CD14-positive monocyte (primary cell): ENCODE measurements at regions not wholly inside any gene's neighbourhood (a gene's known extent, or its start where the extent isn't known, plus 50 kb on each side); places are given as distances from the start of the nearest gene placed in this dataset.

Experiments
- DNase-seq, 3 donors: peaks; one replicate each; pipeline ENCODE4 v3.0.0-alpha.2; 2011 to 2022
- H2AFZ ChIP-seq: 2 replicates; pipeline ENCODE4 v1.6.0; 2012; ENCODE audit warnings: mild to moderate bottlenecking, low read depth, low read length, inconsistent platforms; ENCODE audit not compliant: insufficient read depth, poor library complexity, severe bottlenecking
- H3K27ac ChIP-seq, 2 donors: 1 replicate in 1 of 2; 2 replicates in 1 of 2; pipeline ENCODE4 v1.5.1; 2012 to 2013; ENCODE audit warnings: low read length in 2 of 2, control low read depth in 1 of 2, inconsistent platforms in 1 of 2, low read depth in 1 of 2, mild to moderate bottlenecking in 1 of 2
- H3K27me3 ChIP-seq, 2 donors: one replicate each; pipeline versions ENCODE4 v1.6.0 to v1.6.1; 2011 to 2013; ENCODE audit warnings: low read length in 2 of 2; ENCODE audit not compliant: control insufficient read depth in 2 of 2, insufficient read depth in 2 of 2
- H3K36me3 ChIP-seq, 2 donors: replicated peaks in 1 of 2; 1 replicate in 1 of 2; 2 replicates in 1 of 2; pipeline versions ENCODE4 v1.5.1 to v1.6.1; 2012 to 2013; ENCODE audit warnings: low read length in 2 of 2, control low read depth in 1 of 2, inconsistent platforms in 1 of 2, mild to moderate bottlenecking in 1 of 2; ENCODE audit not compliant: insufficient read depth in 2 of 2, control insufficient read depth in 1 of 2
- H3K4me1 ChIP-seq, 2 donors: 1 replicate in 1 of 2; 2 replicates in 1 of 2; pipeline versions ENCODE4 v1.5.1 to v1.6.1; 2012 to 2013; ENCODE audit warnings: low read length in 2 of 2, control low read depth in 1 of 2, inconsistent platforms in 1 of 2, mild to moderate bottlenecking in 1 of 2, moderate library complexity in 1 of 2; ENCODE audit not compliant: insufficient read depth in 2 of 2, control insufficient read depth in 1 of 2
- H3K4me2 ChIP-seq: replicated peaks from 2 replicates; pipeline ENCODE3; 2012; ENCODE audit warnings: low read length, moderate library complexity, mild to moderate bottlenecking; ENCODE audit not compliant: poor library complexity, severe bottlenecking; ENCODE audit errors: extremely low read depth
- H3K4me3 ChIP-seq, 3 experiments: fragments of 200-600 bp in 1 of 3; sonication (generic) in 1 of 3; replicated peaks in 1 of 3; 1 replicate in 2 of 3; 2 replicates in 1 of 3; pipeline ENCODE4 v1.5.1; 2011 to 2013; ENCODE audit warnings: low read length in 3 of 3, mild to moderate bottlenecking in 3 of 3, control low read depth in 2 of 3, low read depth in 2 of 3, inconsistent platforms in 1 of 3, moderate library complexity in 1 of 3
- H3K79me2 ChIP-seq: 2 replicates; pipeline ENCODE4 v1.6.0; 2012; ENCODE audit warnings: mild to moderate bottlenecking, control low read depth, inconsistent platforms, low read length, moderate library complexity; ENCODE audit not compliant: insufficient read depth
- H3K9ac ChIP-seq: 2 replicates; pipeline ENCODE4 v1.6.0; 2017; ENCODE audit warnings: low read length, mild to moderate bottlenecking; ENCODE audit not compliant: insufficient read depth, poor library complexity, severe bottlenecking
- H3K9me3 ChIP-seq, 2 donors: replicated peaks in 1 of 2; 1 replicate in 1 of 2; 2 replicates in 1 of 2; pipeline versions ENCODE4 v1.5.1 to v1.6.1; 2012 to 2013; ENCODE audit warnings: low read length in 2 of 2, control low read depth in 1 of 2; ENCODE audit not compliant: control insufficient read depth in 1 of 2, insufficient read depth in 1 of 2
- H4K20me1 ChIP-seq: 2 replicates; pipeline ENCODE4 v1.6.0; 2012; ENCODE audit warnings: mild to moderate bottlenecking, low read length, control low read depth, moderate library complexity; ENCODE audit not compliant: insufficient read depth
- H3K27ac Mint-ChIP-seq, 7 donors: one replicate each; pipeline ENCODE4 v1.8.0; 2020; ENCODE audit warnings: mild to moderate bottlenecking in 7 of 7, mixed read lengths in 7 of 7, moderate library complexity in 6 of 7, inconsistent platforms in 2 of 7
- H3K27me3 Mint-ChIP-seq, 3 donors: one replicate each; pipeline ENCODE4 v1.8.0; 2021 to 2022; ENCODE audit warnings: low read depth in 3 of 3, mild to moderate bottlenecking in 3 of 3, mixed read lengths in 3 of 3, moderate library complexity in 3 of 3, inconsistent platforms in 1 of 3
- H3K36me3 Mint-ChIP-seq, 2 donors: one replicate each; pipeline ENCODE4 v1.8.0; 2020; ENCODE audit warnings: mixed read lengths in 2 of 2, inconsistent platforms in 1 of 2, mild to moderate bottlenecking in 1 of 2
- H3K4me1 Mint-ChIP-seq: one replicate; pipeline ENCODE4 v1.8.0; 2020; ENCODE audit warnings: mild to moderate bottlenecking, mixed read lengths
- H3K4me3 Mint-ChIP-seq, 2 donors: one replicate each; pipeline ENCODE4 v1.8.0; 2020; ENCODE audit warnings: mild to moderate bottlenecking in 2 of 2, mixed read lengths in 2 of 2, moderate library complexity in 1 of 2
- H3K9me3 Mint-ChIP-seq, 7 donors: one replicate each; pipeline ENCODE4 v1.8.0; 2020 to 2022; ENCODE audit warnings: mixed read lengths in 7 of 7, mild to moderate bottlenecking in 6 of 7, moderate library complexity in 6 of 7, inconsistent platforms in 2 of 7
- WGBS: methylation state at CpG from one replicate; pipeline ENCODE4 v1.1.5; 2013; ENCODE audit warnings: missing lambda C conversion rate; ENCODE audit not compliant: insufficient coverage; 5-methylcytosine and 5-hydroxymethylcytosine counted together
- intact Hi-C, 2 donors: fragments of 100-400 bp; cut with micrococcal nuclease; formaldehyde crosslinking; loops; one replicate each; pipeline versions ENCODE4 v1.15.0 to v1.15.1; 2023
- TF ChIP-seq, protein P1 (sequence below): fragments of 200-600 bp; IDR thresholded peaks from one replicate; pipeline ENCODE4 v1.8.0; 2022; ENCODE audit warnings: antibody characterized with exemption, mild to moderate bottlenecking

GRCh38 chr5:93299681-93300308, 281.2 kb downstream of the NR2F1-AS1 start:
- H2AFZ ChIP-seq, result no peak overlapping the region
- no peaks in the 10 kb centered on the region for H3K27me3 ChIP-seq
- no peaks in the 10 kb centered on the region for H3K36me3 ChIP-seq
- no peak for DNase-seq
- intact Hi-C loops, result no loop called here
- no peak overlapping the region for H3K27ac ChIP-seq
- no peak overlapping the region for H3K27ac Mint-ChIP-seq
- H3K9me3 ChIP-seq, result no peaks in the 10 kb centered on the region
- no peak overlapping the region for H3K4me2 ChIP-seq
- H3K9ac ChIP-seq, result no peak overlapping the region
- no peaks in the 10 kb centered on the region for H4K20me1 ChIP-seq
- H3K36me3 Mint-ChIP-seq, result no peaks in the 10 kb centered on the region
- 60% methylated on average over 1 of the region's 6 CpGs for WGBS
- H3K9me3 Mint-ChIP-seq, result peaks cover 0 to 11% (median 2%) of the 10 kb centered on the region in 7 donors
- no peak overlapping the region for H3K4me3 ChIP-seq
- H3K4me3 Mint-ChIP-seq, result no peak overlapping the region
- H3K27me3 Mint-ChIP-seq, result peaks cover 0 to 2% (median 0%) of the 10 kb centered on the region in 3 donors
- H3K4me1 Mint-ChIP-seq, result no peaks in the 10 kb centered on the region
- H3K4me1 ChIP-seq, result no peaks in the 10 kb centered on the region
- H3K79me2 ChIP-seq, result no peaks in the 10 kb centered on the region
- TF ChIP-seq, protein P1, sequence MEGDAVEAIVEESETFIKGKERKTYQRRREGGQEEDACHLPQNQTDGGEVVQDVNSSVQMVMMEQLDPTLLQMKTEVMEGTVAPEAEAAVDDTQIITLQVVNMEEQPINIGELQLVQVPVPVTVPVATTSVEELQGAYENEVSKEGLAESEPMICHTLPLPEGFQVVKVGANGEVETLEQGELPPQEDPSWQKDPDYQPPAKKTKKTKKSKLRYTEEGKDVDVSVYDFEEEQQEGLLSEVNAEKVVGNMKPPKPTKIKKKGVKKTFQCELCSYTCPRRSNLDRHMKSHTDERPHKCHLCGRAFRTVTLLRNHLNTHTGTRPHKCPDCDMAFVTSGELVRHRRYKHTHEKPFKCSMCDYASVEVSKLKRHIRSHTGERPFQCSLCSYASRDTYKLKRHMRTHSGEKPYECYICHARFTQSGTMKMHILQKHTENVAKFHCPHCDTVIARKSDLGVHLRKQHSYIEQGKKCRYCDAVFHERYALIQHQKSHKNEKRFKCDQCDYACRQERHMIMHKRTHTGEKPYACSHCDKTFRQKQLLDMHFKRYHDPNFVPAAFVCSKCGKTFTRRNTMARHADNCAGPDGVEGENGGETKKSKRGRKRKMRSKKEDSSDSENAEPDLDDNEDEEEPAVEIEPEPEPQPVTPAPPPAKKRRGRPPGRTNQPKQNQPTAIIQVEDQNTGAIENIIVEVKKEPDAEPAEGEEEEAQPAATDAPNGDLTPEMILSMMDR, result no peak

- no peak overlapping the region for H3K4me3 Mint-ChIP-seq
- Histone ChIP-seq H3K36me3 (no peaks in the 10 kb centered on the region), H3K4me3 (no peak overlapping the region), H3K9ac (no peak overlapping the region), H2AFZ (no peak overlapping the region), H3K79me2 (no peaks in the 10 kb centered on the region), H3K9me3 (peaks cover 0 to 6% of the 10 kb centered on the region in 2 donors), H3K4me1 (no peaks in the 10 kb centered on the region), H3K27me3 (no peaks in the 10 kb centered on the region), H3K4me2 (no peak overlapping the region), H3K27ac (no peak overlapping the region), H4K20me1 (no peaks in the 10 kb centered on the region)
- H3K27me3 Mint-ChIP-seq, result no peaks in the 10 kb centered on the region
- H3K4me1 Mint-ChIP-seq, result no peaks in the 10 kb centered on the region
- no CpG with 5 or more reads among the region's 2 CpGs for WGBS
- no peaks in the 10 kb centered on the region for H3K36me3 Mint-ChIP-seq
- peaks cover 0 to 9% (median 0%) of the 10 kb centered on the region in 7 donors for H3K9me3 Mint-ChIP-seq
- intact Hi-C loops, result no loop called here
- no peak overlapping the region for H3K27ac Mint-ChIP-seq
- DNase-seq, result no peak
- TF ChIP-seq, protein P1, result no peak
These were observed 283.9 kb downstream of the NR2F1-AS1 start for GRCh38 chr5:93297116-93297515.
